Neutrophil (primary cell): ENCODE measurements at regions not wholly inside any gene's neighbourhood (a gene's known extent, or its start where the extent isn't known, plus 50 kb on each side); places are given as distances from the start of the nearest gene placed in this dataset.

ENCODE experiments used
- H3K27ac ChIP-seq: fragments of 200-600 bp; sonication (generic); 2 replicates; pipeline ENCODE4 v1.5.1; 2016; ENCODE audit warnings: mild to moderate bottlenecking, moderate library complexity
- H3K27me3 ChIP-seq: fragments of 200-600 bp; sonication (generic); 2 replicates; pipeline ENCODE4 v1.6.0; 2016; ENCODE audit warnings: mild to moderate bottlenecking
- H3K36me3 ChIP-seq: fragments of 200-600 bp; sonication (generic); 2 replicates; pipeline ENCODE4 v1.5.1; 2017
- H3K4me1 ChIP-seq, 2 experiments: fragments of 200-600 bp in 1 of 2; sonication (generic) in 1 of 2; 1 replicate in 1 of 2; 2 replicates in 1 of 2; pipeline versions ENCODE4 v1.5.1 to v1.6.1; 2013 to 2016; ENCODE audit warnings: low read depth in 1 of 2, low read length in 1 of 2, mild to moderate bottlenecking in 1 of 2, moderate library complexity in 1 of 2; ENCODE audit not compliant: control insufficient read depth in 1 of 2, insufficient read depth in 1 of 2
- H3K4me3 ChIP-seq, 2 experiments: fragments of 200-600 bp in 1 of 2; sonication (generic) in 1 of 2; 1 replicate in 1 of 2; 2 replicates in 1 of 2; pipeline ENCODE4 v1.5.1; 2013 to 2016; ENCODE audit warnings: low read depth in 1 of 2, low read length in 1 of 2, mild to moderate bottlenecking in 1 of 2, moderate library complexity in 1 of 2
- H3K9me3 ChIP-seq: fragments of 200-600 bp; sonication (generic); 2 replicates; pipeline ENCODE4 v1.5.1; 2016
- CTCF ChIP-seq: fragments of 200-600 bp; sonication (generic); IDR thresholded peaks from 2 replicates; pipeline ENCODE4 v1.5.1; 2016; ENCODE audit warnings: antibody characterized with exemption

GRCh38 chr10:3625959-3626751 is 158.9 kb downstream of the KLF6 start:
- Histone ChIP-seq H3K4me3 (no peak overlapping the region), H3K27me3 (no peaks in the 10 kb centered on the region), H3K36me3 (no peaks in the 10 kb centered on the region), H3K9me3 (no peaks in the 10 kb centered on the region), H3K4me1 (no peaks in the 10 kb centered on the region), H3K27ac (no peak overlapping the region)
- TF ChIP-seq CTCF = no peak

GRCh38 chr10:3624367-3624766 is 160.6 kb downstream of the KLF6 start:
- no peak for TF ChIP-seq CTCF
- no peaks in the 10 kb centered on the region for H3K36me3 ChIP-seq
- H3K4me3 ChIP-seq = no peak overlapping the region
- no peak overlapping the region for H3K27ac ChIP-seq
- H3K9me3 ChIP-seq = no peaks in the 10 kb centered on the region
- H3K4me1 ChIP-seq = no peaks in the 10 kb centered on the region
- no peaks in the 10 kb centered on the region for H3K27me3 ChIP-seq

- Histone ChIP-seq H3K27ac (no peak overlapping the region), H3K4me3 (no peak overlapping the region), H3K4me1 (no peaks in the 10 kb centered on the region), H3K27me3 (no peaks in the 10 kb centered on the region), H3K9me3 (no peaks in the 10 kb centered on the region), H3K36me3 (no peaks in the 10 kb centered on the region)
- TF ChIP-seq CTCF = no peak
Measured at GRCh38 chr10:3623746-3624145, 161.3 kb downstream of the KLF6 start.

- Histone ChIP-seq H3K9me3 (no peaks in the 10 kb centered on the region), H3K27ac (no peak overlapping the region), H3K27me3 (no peaks in the 10 kb centered on the region), H3K4me3 (no peak overlapping the region), H3K4me1 (no peaks in the 10 kb centered on the region), H3K36me3 (no peaks in the 10 kb centered on the region)
- no peak for TF ChIP-seq CTCF
Measured at GRCh38 chr10:3622845-3623621, 162.0 kb downstream of the KLF6 start.

- no peak for TF ChIP-seq CTCF
- H3K36me3 ChIP-seq = no peaks in the 10 kb centered on the region
- H3K9me3 ChIP-seq = no peaks in the 10 kb centered on the region
- no peaks in the 10 kb centered on the region for H3K27me3 ChIP-seq
- no peak overlapping the region for H3K4me3 ChIP-seq
- no peaks in the 10 kb centered on the region for H3K4me1 ChIP-seq
- H3K27ac ChIP-seq = no peak overlapping the region
Measured at GRCh38 chr10:3622427-3622826, 162.6 kb downstream of the KLF6 start.
